ENCODE measurements at regions not wholly inside any gene's neighbourhood (a gene's known extent, or its start where the extent isn't known, plus 50 kb on each side); places are given as distances from the start of the nearest gene placed in this dataset.

DNA sequence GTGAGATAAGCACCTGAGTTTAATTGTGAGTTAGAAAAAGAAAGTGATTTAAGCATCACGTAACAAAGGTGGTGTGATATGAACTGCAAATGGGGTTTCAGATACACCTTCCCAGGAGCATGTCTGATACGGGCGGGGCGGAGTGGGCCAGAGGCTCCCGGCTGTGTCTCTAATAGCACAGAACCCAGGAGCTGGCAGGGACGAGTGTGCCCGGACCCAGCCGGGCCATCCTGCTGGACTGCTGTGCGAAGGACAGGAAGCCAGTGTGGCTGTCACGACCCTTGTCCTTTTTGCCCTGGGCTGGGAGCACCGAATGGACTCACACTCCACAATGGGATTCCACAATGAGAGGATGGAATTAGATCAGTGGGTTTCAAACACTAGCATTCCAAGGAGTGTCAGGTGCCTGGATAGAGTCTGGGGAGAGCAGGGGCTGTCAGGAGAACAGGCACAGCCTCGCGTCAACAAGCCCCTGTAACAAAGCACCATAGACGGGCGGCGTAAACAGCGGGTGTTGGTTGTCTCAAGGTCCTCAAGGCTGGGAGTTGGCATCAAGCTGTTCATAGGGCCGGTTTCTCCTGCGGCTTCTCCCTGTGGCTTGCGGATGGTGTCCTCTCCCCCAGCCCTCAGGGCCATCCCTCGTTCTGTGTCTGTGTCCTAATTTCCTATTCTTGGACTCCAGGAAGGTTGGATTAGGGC, 242.6 kb upstream of the PITRM1 start:
- TF ChIP-seq, protein P1, sequence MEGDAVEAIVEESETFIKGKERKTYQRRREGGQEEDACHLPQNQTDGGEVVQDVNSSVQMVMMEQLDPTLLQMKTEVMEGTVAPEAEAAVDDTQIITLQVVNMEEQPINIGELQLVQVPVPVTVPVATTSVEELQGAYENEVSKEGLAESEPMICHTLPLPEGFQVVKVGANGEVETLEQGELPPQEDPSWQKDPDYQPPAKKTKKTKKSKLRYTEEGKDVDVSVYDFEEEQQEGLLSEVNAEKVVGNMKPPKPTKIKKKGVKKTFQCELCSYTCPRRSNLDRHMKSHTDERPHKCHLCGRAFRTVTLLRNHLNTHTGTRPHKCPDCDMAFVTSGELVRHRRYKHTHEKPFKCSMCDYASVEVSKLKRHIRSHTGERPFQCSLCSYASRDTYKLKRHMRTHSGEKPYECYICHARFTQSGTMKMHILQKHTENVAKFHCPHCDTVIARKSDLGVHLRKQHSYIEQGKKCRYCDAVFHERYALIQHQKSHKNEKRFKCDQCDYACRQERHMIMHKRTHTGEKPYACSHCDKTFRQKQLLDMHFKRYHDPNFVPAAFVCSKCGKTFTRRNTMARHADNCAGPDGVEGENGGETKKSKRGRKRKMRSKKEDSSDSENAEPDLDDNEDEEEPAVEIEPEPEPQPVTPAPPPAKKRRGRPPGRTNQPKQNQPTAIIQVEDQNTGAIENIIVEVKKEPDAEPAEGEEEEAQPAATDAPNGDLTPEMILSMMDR (IDR thresholded peaks at IDR 0.05) = no peak
- TF ChIP-seq POLR2A (IDR thresholded peaks at IDR 0.05) = no peak
- TF ChIP-seq POLR2AphosphoS5 (IDR thresholded peaks at IDR 0.05; ENCODE audit: insufficient read depth in 1 of 2, low read depth in 1 of 2) = no peak

Data from vagina (tissue), 2 donors.